Astrocyte of the spinal cord (primary cell): ENCODE measurements at regions not wholly inside any gene's neighbourhood (a gene's known extent, or its start where the extent isn't known, plus 50 kb on each side); places are given as distances from the start of the nearest gene placed in this dataset.

Experiments
- DNase-seq: peaks from one replicate; pipeline ENCODE4 v3.0.0; 2011; ENCODE audit warnings: low read depth, low spot score
- H3K4me3 ChIP-seq: 2 replicates; pipeline ENCODE4 v1.5.1; 2011; ENCODE audit warnings: low read depth, mild to moderate bottlenecking, low read length, moderate library complexity
- CTCF ChIP-seq: IDR thresholded peaks from 2 replicates; pipeline ENCODE4 v1.5.1; 2012; ENCODE audit warnings: low read depth, mild to moderate bottlenecking, low read length, inconsistent platforms
- in situ Hi-C: cut with HindIII; loops from 2 replicates; pipeline ENCODE4 v1.10.0; 2017; ENCODE audit warnings: low sequenced_read_pairs

GRCh38 chr3:72112435-72112834 is 327.5 kb upstream of the PROK2 start:
- no peak overlapping the region for H3K4me3 ChIP-seq
- in situ Hi-C loops = no loop called here
- TF ChIP-seq CTCF = no peak
- no peak for DNase-seq

DNA sequence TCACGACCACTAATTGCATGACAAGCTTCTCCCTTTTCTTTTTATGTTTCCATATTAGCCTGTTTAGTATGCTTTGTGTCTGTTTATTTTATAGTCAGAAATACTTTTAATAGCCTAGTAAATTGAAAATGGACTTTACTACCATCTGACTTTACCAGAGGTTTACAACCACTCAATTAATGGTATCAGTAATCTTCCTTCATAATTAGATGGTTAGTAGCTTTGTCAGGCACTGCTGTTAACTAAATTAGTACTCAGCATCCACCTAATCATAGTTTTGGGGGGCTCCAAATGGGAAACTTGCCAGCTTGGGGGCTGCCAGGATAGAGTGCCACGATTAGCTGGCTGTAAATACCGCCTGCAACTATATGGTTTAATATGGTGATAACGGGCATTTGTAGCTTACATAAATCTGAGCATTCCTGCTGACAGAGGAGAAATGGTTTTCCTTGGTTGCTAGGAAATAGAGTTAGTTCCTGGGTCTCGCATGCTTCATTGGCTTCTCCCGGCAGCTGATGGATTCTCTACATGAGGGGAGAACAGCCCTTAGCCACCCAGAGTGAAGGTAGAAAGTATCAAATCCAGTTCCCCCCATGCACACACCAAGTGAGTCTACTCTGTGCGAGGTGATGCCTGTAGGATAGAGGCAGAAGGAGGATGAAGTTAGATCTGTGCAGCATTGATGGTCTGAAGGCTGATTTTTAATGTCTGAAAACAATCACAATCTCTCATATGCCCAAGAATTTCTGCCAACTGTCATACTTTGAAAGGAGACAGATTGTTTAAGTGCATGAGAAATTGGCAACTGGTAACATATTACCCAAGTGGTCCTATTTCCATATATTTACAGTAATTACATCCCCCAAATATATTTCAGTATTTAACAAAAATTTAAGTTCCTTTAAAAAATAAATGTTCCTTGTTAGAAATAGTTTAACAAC is 326.6 kb upstream of the PROK2 start:
- TF ChIP-seq CTCF = no peak
- no peak for DNase-seq
- in situ Hi-C loops = no loop called here
- no peak overlapping the region for H3K4me3 ChIP-seq

GRCh38 chr3:72109327-72110259 is 324.6 kb upstream of the PROK2 start:
- no peak for DNase-seq
- TF ChIP-seq CTCF = no peak
- in situ Hi-C loops = no loop called here

DNA sequence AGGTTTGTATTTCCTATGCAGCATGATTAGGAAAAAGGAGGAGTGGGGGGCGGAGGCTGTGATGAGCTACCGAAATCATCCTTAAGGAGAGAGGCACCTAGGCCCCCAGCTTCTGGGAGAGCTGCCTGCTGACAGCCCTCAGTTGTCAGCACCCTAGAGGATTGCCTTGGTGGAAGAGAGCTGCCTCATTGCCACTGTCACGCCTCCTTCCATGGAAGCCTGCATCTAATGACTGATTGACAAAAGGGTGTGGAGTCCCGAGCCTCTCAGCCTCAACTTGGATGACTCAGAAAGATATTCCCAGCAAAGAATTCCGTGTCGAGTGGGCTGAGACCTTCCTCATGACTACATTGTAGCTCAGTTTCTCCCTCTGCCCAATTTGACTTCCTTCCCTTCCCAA is 320.4 kb upstream of the PROK2 start:
- TF ChIP-seq CTCF = no peak
- in situ Hi-C loops = no loop called here
- no peak for DNase-seq
- H3K4me3 ChIP-seq = no peak overlapping the region

More at GRCh38 chr3:72109327-72110259, 324.6 kb upstream of the PROK2 start:
- H3K4me3 ChIP-seq = no peak overlapping the region

DNA sequence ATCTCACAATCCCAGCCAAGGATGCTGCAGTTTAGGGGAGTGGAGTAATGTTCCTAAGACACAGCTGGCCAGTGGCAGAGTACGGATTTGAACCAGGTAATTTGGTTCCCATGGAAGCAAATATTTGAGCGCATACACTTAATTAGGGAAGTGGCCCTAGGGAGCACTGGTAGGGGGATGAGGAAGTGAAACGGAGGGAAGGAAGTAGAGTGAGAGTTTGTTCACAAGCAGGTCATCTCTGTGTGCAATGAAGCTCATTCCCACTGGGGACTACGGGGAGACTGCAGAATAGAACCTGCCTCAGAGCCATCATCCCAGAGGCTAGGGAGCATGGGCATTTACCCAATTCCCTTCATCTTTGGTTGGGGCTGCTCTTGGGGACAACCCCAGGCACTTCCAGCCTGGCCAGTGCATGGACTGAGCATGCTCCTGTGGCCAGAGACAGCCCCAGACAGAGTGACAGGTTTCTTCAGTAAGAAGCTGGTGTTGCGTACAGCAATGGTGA is 317.2 kb upstream of the PROK2 start:
- TF ChIP-seq CTCF = no peak
- no peak for DNase-seq
- in situ Hi-C loops = no loop called here
- H3K4me3 ChIP-seq = no peak overlapping the region

DNA sequence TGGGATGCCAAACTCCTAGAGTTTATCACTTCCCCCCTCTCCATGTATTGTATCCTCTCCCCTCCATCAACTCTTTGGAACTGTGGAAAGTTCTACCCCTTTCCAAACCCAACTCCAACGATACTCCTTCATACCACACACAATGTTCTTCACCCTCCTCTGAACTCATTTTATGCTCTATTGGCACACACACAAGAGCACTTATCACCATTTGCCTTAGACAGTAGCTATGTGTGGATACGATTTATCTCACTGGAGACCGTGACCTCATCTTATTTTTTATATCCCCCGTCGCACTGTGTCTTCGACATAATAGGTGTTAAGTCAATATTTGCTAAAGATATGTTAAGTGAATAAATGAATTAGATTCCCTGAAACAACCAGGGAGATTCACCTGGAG is 316.5 kb upstream of the PROK2 start:
- H3K4me3 ChIP-seq = no peak overlapping the region
- TF ChIP-seq CTCF = no peak
- in situ Hi-C loops = no loop called here

More for the DNA sequence above, 316.5 kb upstream of the PROK2 start:
- DNase-seq = no peak
